GM12873 (cell line): ENCODE measurements at regions not wholly inside any gene's neighbourhood (a gene's known extent, or its start where the extent isn't known, plus 50 kb on each side); places are given as distances from the start of the nearest gene placed in this dataset.

Experiments
- CTCF ChIP-seq: IDR thresholded peaks from 2 replicates; pipeline ENCODE4 v1.5.1; 2012; ENCODE audit warnings: low read depth, mild to moderate bottlenecking, moderate library complexity, low read length, control low read depth; ENCODE audit not compliant: insufficient read depth; ENCODE audit errors: missing control alignments

GRCh38 chr14:50035214-50035613 is 81.2 kb downstream of the VCPKMT start:
- TF ChIP-seq CTCF: no peak

- TF ChIP-seq CTCF: no peak
Measured at GRCh38 chr14:50036211-50036610, 80.2 kb downstream of the VCPKMT start.

- TF ChIP-seq CTCF: no peak
Measured at GRCh38 chr14:50036637-50037036, 79.7 kb downstream of the VCPKMT start.

- TF ChIP-seq CTCF: no peak
Measured at GRCh38 chr14:50037240-50037639, 79.1 kb downstream of the VCPKMT start.

- no peak for TF ChIP-seq CTCF
Measured at GRCh38 chr14:50037852-50038251, 78.5 kb downstream of the VCPKMT start.

- TF ChIP-seq CTCF: peak; percentile 45
Measured at GRCh38 chr14:50038398-50039119, 77.8 kb downstream of the VCPKMT start.

- no peak for TF ChIP-seq CTCF
Measured at GRCh38 chr14:50039120-50039517, 77.3 kb downstream of the VCPKMT start.
